BLaER1 treated with 17β-estradiol and CSF1 and Interleukin-3, amounts not matched to agents 10 nM and 100 nM (cell line): ENCODE measurements at regions not wholly inside any gene's neighbourhood (a gene's known extent, or its start where the extent isn't known, plus 50 kb on each side); places are given as distances from the start of the nearest gene placed in this dataset.

Experiments used
- H3K27ac ChIP-seq, 11 experiments: shearing (Covaris generic); formaldehyde crosslinking; 2 replicates each; pipeline ENCODE4 v1.8.1; 2022
- H3K27me3 ChIP-seq, 11 experiments: shearing (Covaris generic); formaldehyde crosslinking; 2 replicates each; pipeline ENCODE4 v1.8.1; 2022
- H3K36me3 ChIP-seq, 11 experiments: shearing (Covaris generic); formaldehyde crosslinking; 2 replicates each; pipeline ENCODE4 v1.8.1; 2022
- H3K4me1 ChIP-seq, 10 experiments: shearing (Covaris generic); formaldehyde crosslinking; 2 replicates each; pipeline ENCODE4 v1.8.1; 2022
- H3K4me2 ChIP-seq, 11 experiments: shearing (Covaris generic); formaldehyde crosslinking; 2 replicates each; pipeline ENCODE4 v1.8.1; 2022
- H3K4me3 ChIP-seq, 10 experiments: shearing (Covaris generic); formaldehyde crosslinking; 2 replicates each; pipeline ENCODE4 v1.8.1; 2022
- H3K9ac ChIP-seq, 11 experiments: shearing (Covaris generic); formaldehyde crosslinking; 2 replicates each; pipeline ENCODE4 v1.8.1; 2022
- H3K9me3 ChIP-seq, 11 experiments: shearing (Covaris generic); formaldehyde crosslinking; replicated peaks in 1 of 11; 2 replicates each; pipeline ENCODE4 v1.8.1; 2022
- H4K20me1 ChIP-seq, 11 experiments: shearing (Covaris generic); formaldehyde crosslinking; 2 replicates each; pipeline ENCODE4 v1.8.1; 2022
- Cebpa-rat ChIP-seq, 11 experiments: shearing (Covaris generic); IDR thresholded peaks; 2 replicates each; pipeline ENCODE4 v1.8.1; 2022

DNA sequence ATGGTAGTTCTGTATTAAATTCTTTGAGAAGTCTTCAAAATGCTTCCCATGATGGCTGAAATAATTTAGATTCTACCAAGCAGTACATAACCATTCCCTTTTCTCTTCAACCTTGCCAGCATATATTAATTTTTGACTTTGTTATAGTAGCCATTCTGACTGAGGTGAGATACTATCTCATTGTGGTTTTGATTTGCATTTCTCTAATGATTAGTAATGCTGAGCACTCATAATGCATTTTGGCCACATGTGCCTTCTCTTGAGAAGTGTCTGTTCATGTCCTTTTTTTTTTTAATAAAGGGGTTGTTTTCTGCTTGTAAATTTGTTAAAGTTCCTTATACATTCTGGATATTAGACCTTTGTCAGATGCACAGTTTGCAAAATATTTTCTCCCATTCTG is 173.9 kb downstream of the CALCRL start:
- Histone ChIP-seq H3K36me3 (no peaks in the 10 kb centered on the region), H3K27ac (no peak overlapping the region), H3K4me3 (no peak overlapping the region), H4K20me1 (no peaks in the 10 kb centered on the region), H3K4me2 (no peak overlapping the region), H3K9ac (no peak overlapping the region), H3K27me3 (no peaks in the 10 kb centered on the region), H3K9me3 (no peaks in the 10 kb centered on the region), H3K4me1 (no peaks in the 10 kb centered on the region)
- TF ChIP-seq Cebpa-rat (IDR thresholded peaks at IDR 0.05) = no peak

DNA sequence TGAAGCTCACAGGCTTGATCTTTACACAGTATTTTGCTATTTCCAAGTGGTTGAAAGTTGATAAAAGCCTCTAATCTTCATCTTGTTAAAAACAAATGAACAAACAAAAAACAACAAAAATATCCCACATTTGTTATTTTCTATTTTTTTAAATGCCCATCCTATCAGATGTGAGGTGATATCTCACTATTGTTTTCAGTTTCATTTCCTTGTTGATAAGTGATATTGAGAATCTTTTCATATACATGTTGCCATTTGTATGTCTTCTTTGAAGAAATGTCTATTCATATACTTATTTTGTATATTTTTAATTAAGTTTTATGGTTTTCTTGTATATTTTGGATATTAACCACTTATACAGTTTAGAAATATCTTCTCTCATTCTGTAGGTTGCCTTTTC is 175.8 kb downstream of the CALCRL start:
- H3K36me3 ChIP-seq = no peaks in the 10 kb centered on the region
- H3K9ac ChIP-seq = no peak overlapping the region
- H3K9me3 ChIP-seq = no peaks in the 10 kb centered on the region
- no peak overlapping the region for H3K27ac ChIP-seq
- no peaks in the 10 kb centered on the region for H3K27me3 ChIP-seq
- TF ChIP-seq Cebpa-rat (IDR thresholded peaks at IDR 0.05) = no peak
- no peaks in the 10 kb centered on the region for H4K20me1 ChIP-seq
- H3K4me1 ChIP-seq = no peaks in the 10 kb centered on the region
- H3K4me3 ChIP-seq = no peak overlapping the region
- no peak overlapping the region for H3K4me2 ChIP-seq

DNA sequence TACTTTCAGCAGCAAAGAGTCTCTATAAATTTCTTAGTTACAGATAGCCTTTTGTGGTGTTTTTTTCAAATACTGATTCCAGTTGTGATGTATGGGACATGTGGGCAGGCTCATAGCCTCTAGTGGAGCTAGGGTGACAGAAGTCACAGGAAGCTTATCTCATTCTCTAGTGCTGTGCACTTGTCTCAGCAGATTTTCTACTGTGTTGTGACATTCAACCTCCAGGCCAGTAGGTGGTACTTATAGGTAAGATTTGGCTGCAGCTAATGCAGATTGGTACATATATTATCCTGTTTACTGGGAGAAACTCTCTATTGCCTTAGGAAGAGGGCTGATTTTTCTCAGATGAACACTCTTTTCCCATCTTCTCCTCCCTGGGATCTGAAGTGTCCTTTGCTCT is 176.2 kb downstream of the CALCRL start:
- Histone ChIP-seq H3K4me3 (no peak overlapping the region), H3K9me3 (no peaks in the 10 kb centered on the region), H3K36me3 (no peaks in the 10 kb centered on the region), H3K4me2 (no peak overlapping the region), H3K9ac (no peak overlapping the region), H3K27ac (no peak overlapping the region), H4K20me1 (no peaks in the 10 kb centered on the region), H3K27me3 (no peaks in the 10 kb centered on the region), H3K4me1 (no peaks in the 10 kb centered on the region)
- TF ChIP-seq Cebpa-rat (IDR thresholded peaks at IDR 0.05) = no peak

DNA sequence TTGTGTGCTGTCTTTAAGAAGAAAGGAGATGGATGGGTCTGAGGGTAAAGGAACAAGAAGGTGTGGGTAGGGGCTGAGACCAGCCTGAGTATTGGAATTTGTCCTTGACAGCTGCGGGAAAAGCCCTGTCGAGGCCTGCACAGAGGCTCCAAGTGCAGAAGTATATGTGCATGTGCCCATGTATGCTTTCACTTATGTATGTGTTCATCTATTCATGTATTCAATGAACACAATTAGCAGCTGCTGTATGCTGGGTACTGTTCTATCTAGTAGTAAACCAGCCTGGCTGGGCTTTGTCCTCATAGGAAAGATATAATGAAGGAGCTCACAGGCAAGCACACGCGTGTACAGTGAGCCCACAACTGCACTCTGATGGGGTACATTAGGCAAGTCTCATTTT is 181.4 kb downstream of the CALCRL start:
- Histone ChIP-seq H3K4me2 (no peak overlapping the region), H4K20me1 (no peaks in the 10 kb centered on the region), H3K9me3 (no peaks in the 10 kb centered on the region), H3K27me3 (no peaks in the 10 kb centered on the region), H3K4me3 (no peak overlapping the region), H3K27ac (no peak overlapping the region), H3K9ac (no peak overlapping the region), H3K36me3 (no peaks in the 10 kb centered on the region), H3K4me1 (no peaks in the 10 kb centered on the region)
- no peak for TF ChIP-seq Cebpa-rat (IDR thresholded peaks at IDR 0.05)

DNA sequence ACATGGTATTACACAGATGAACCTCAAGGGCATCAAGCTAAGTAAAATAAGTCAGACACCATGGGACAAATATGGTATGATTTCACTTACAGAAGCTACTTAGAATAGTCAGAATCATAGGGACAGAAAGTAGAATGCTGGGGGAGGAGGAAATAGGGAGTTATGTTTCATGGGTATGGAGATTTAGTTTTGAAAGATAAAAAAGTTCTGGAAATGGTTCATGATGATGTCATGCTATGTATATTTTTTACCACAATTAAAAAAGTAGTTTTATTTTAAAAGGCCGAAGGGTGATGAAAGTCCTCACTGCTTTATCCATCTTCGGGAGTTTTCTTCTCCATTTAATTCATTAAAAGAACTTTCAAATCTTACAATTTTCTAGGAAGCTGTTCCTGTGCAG is 181.9 kb downstream of the CALCRL start:
- Histone ChIP-seq H3K9ac (no peak overlapping the region), H3K4me3 (no peak overlapping the region), H4K20me1 (no peaks in the 10 kb centered on the region), H3K4me1 (no peaks in the 10 kb centered on the region), H3K4me2 (no peak overlapping the region), H3K9me3 (no peaks in the 10 kb centered on the region), H3K36me3 (no peaks in the 10 kb centered on the region), H3K27ac (no peak overlapping the region), H3K27me3 (no peaks in the 10 kb centered on the region)
- TF ChIP-seq Cebpa-rat (IDR thresholded peaks at IDR 0.05) = no peak

DNA sequence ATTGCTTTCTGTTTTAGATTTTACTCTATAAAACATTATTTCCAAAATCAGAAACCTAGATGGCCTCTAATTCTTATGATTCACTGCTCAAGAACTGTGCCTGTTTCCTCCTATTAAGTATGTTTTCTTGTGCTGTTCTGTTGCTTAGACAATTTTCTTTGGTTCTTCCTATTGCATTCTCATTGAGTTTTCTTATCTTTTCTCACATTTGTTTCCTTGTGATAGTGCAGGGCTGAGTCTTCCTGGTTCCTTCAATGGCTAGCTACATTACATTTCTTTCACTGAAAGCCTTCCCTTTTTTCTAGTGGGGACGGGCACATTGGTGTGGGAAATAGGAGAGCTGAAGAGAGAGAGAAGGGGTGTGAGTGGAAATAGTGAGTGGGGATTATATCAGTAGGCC is 183.4 kb downstream of the CALCRL start:
- Histone ChIP-seq H3K4me2 (no peak overlapping the region), H3K9ac (no peak overlapping the region), H3K36me3 (no peaks in the 10 kb centered on the region), H3K9me3 (no peaks in the 10 kb centered on the region), H3K27me3 (no peaks in the 10 kb centered on the region), H3K27ac (no peak overlapping the region), H4K20me1 (no peaks in the 10 kb centered on the region), H3K4me3 (no peak overlapping the region), H3K4me1 (no peaks in the 10 kb centered on the region)
- no peak for TF ChIP-seq Cebpa-rat (IDR thresholded peaks at IDR 0.05)

DNA sequence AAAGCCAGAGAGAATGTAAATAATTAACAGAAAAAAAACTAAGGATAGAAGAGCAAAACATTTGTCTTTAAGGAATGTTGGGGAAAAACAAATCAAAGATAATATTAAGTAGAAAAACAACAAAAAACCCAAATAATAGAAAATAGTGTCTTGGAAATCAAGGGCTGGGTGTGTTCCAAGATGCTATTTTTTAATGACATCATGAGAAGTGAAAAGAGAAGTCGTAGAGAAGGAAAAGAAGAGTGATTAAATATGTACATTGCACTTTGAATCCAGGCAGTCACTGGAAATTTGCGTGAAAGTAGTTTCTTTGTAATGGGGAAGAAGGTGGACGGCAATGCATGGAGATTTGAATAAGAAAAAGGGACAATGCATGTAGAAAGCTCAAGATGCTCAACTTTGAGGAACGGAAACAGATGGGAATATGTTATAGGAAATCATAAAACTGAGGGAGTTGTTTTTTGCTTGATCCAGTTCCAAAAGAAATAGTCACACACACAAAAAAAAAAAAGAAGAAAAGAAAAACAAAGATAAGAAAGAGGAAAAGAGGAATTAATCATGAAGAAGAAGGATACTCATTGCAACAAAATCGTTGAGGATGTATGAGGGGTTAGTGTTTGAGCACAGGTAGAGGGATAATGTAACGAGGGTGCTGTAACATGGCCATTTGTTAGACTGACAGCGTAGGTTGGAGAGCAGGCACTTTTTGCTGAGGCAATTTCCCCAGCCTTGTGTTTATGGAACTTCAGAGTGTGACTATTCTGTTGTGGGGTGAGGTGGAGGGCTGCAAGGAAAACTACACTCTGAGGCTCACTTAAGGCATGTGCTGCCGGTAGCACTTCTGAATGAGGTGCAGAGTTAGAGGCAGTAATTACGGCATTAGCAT is 184.1 kb downstream of the CALCRL start:
- Histone ChIP-seq H3K4me2 (no peak overlapping the region), H3K4me1 (no peaks in the 10 kb centered on the region), H3K4me3 (no peak overlapping the region), H4K20me1 (no peaks in the 10 kb centered on the region), H3K9me3 (no peaks in the 10 kb centered on the region), H3K36me3 (no peaks in the 10 kb centered on the region), H3K27me3 (no peaks in the 10 kb centered on the region), H3K27ac (no peak overlapping the region), H3K9ac (no peak overlapping the region)
- TF ChIP-seq Cebpa-rat (IDR thresholded peaks at IDR 0.05) = no peak

DNA sequence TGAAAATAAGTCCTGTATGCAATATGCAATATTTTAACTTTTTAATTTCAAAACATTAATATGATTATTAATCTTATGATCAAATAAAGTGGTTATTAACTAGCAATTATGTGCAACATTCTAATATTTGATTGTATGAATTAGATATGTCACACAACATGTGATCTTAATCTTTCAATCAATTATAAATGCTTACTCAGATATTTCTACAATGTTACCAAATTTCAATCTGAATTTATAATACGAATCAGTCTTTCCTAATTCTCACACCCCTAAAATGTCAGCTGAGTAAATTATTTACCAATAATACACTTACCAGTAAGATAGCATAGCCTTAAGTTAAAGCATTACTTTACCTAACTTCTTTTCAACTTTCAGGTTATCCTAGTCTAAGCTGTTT is 186.3 kb downstream of the CALCRL start:
- Histone ChIP-seq H3K4me3 (no peak overlapping the region), H3K9ac (no peak overlapping the region), H3K9me3 (no peaks in the 10 kb centered on the region), H4K20me1 (no peaks in the 10 kb centered on the region), H3K27me3 (no peaks in the 10 kb centered on the region), H3K36me3 (no peaks in the 10 kb centered on the region), H3K4me1 (no peaks in the 10 kb centered on the region), H3K27ac (no peak overlapping the region), H3K4me2 (no peak overlapping the region)
- no peak for TF ChIP-seq Cebpa-rat (IDR thresholded peaks at IDR 0.05)

DNA sequence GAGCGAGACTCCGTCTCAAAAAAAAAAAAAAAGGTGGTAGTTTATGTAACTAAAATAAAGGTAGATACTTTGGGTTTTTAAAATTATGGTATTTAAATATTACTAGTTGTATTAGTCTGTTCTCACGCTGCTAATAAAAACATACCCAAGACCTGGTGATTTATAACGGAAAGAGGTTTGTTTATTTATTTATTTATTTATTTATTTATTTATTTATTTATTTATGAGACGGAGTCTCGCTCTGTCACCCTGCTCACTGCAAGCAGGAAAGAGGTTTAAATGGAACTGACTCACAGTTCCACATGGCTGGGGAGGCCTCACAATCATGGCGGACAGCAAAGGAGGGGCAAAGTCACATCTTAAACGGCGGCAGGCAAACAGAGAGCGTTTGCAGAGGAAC is 196.0 kb downstream of the CALCRL start:
- Histone ChIP-seq H3K9ac (no peak overlapping the region), H3K36me3 (no peaks in the 10 kb centered on the region), H3K27ac (no peak overlapping the region)

DNA sequence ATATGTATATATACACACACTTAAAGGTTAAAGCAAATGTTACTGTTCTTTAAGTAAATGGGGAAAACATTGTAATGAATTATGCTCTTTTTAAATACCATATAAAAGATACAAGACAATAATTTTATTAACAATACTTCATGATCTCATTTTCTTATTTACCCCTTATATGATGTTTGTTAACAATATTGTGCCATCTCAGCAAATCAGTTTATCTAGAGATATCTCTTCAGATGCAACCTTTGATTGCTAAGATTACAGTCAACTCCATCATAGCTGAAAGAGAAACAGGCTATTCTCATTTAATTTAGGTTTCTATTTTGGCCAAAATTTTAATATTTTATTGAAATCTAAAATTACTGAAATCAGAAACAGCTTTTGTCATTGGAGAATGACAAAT is 197.9 kb downstream of the CALCRL start:
- H3K36me3 ChIP-seq = no peaks in the 10 kb centered on the region
- H3K4me3 ChIP-seq = no peak overlapping the region
- H3K9ac ChIP-seq = no peak overlapping the region
- no peaks in the 10 kb centered on the region for H4K20me1 ChIP-seq
- no peak overlapping the region for H3K27ac ChIP-seq
- H3K9me3 ChIP-seq = no peaks in the 10 kb centered on the region
- no peaks in the 10 kb centered on the region for H3K27me3 ChIP-seq
- H3K4me2 ChIP-seq = no peak overlapping the region
- H3K4me1 ChIP-seq = no peaks in the 10 kb centered on the region
- TF ChIP-seq Cebpa-rat (IDR thresholded peaks at IDR 0.05) = no peak

More for the DNA sequence above, 196.0 kb downstream of the CALCRL start:
- Histone ChIP-seq H3K9me3 (no peaks in the 10 kb centered on the region), H4K20me1 (no peaks in the 10 kb centered on the region), H3K4me3 (no peak overlapping the region), H3K27me3 (no peaks in the 10 kb centered on the region), H3K4me2 (no peak overlapping the region), H3K4me1 (no peaks in the 10 kb centered on the region)
- no peak for TF ChIP-seq Cebpa-rat (IDR thresholded peaks at IDR 0.05)
